HG03520 (cell line): ENCODE measurements at regions not wholly inside any gene's neighbourhood (a gene's known extent, or its start where the extent isn't known, plus 50 kb on each side); places are given as distances from the start of the nearest gene placed in this dataset.

Source experiments
- ATAC-seq: cut with Tn5 transposase; IDR thresholded peaks from one replicate; pipeline ENCODE4 v1.9.1; 2021; ENCODE audit warnings: mild to moderate bottlenecking, moderate library complexity; ENCODE audit not compliant: unreplicated experiment

DNA sequence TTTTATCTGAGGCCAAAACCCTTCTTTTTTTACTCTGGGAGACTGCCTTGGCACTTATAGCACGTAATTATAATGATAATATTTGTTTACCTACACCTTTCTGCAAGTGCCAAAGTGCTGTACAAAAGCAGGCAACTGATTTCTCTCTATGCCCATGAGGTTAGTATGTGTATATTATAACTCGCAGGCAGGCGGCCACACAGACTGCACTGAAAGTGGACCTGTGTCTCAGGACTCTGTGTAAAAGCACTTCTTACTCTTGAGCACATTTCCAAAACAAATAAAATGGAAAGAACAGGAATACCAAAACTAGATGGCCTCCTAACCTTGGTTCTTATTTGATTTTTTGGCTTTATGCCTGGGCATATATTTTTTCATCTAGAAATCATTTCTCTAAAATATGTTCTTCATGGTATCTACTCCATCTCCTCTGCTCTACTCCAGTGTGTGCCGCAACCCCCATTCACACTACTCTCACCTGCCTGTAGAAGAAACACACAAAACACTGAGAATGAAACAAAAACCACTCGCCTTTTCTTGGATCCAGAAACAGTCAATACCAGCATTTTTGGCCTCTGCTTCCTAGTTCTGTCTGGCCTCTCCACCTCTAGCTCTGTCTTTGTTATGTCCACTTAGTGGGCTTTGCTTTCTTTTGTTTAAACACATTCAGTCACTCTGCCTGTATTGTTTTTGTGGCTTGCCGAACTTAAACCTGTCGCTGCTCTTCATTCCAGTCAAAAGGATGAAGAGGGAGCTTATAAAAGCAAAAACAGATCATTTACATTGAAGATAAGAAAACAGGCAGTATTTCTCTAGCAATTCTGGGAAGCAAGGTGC lies 934.5 kb upstream of the TENM3 start:
- no peak for ATAC-seq

DNA sequence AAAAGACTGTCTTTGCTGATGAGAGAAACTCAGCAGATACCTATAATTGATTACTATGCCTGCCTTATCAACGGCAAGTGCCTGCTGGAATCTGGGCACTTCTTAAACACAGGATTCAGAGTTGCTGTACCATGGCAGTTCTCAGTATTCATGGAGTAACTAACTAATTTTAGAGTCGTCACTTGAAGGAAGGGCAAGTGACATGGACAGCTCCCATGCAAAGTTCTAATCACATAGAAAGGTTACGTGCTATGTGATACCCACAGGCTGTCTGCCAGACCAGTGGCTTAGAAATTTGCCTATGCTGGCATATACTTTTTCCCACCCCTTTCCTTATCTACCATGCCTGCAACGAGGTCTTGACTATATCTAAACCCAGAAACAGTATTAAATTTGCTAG lies 931.1 kb upstream of the TENM3 start:
- ATAC-seq: no peak

DNA sequence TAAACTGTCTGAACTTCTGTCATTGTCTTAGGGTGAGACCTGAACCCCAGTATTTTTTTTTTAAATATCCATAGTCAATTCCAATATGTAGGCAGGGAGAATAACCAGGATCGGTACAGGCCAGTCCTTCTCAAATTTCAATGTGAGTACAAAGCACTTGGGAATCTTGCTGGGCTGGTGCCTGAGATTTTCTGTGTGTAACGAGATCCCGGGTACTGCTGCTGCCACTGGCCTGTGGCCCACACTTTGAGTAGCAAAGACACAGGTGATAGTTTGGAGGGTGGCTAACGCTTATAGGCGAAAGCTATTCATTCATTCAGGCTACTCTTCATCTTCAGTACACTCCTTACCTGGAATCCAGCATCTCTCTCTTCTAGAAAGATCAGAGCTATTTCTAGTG lies 923.6 kb upstream of the TENM3 start:
- ATAC-seq: no peak

DNA sequence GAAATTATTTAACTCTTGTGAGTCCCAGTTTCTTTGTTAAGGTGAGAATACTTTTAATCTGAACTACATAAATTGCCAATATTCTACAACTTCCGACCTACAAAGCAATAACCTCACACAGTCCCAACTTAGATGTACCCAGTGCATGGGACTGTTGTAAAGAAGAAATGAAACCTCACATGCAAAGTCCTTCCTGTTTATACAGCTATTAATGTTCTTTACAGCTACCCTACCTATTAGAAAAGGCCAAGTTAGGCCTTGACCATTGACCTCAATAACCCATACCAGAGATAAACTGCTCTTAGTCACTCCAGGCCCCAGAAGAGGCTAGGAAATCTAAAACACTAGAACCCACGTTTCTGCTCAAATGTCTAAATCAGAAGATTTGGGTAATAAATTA lies 920.1 kb upstream of the TENM3 start:
- peak; percentile 87 for ATAC-seq

- no peak for ATAC-seq
These were observed 912.5 kb upstream of the TENM3 start for GRCh38 chr4:181330654-181331201.

GRCh38 chr4:181331214-181331613 lies 912.0 kb upstream of the TENM3 start:
- no peak for ATAC-seq

GRCh38 chr4:181345931-181346330 lies 897.3 kb upstream of the TENM3 start:
- no peak for ATAC-seq

GRCh38 chr4:181350615-181351415 lies 892.4 kb upstream of the TENM3 start:
- ATAC-seq: no peak

DNA sequence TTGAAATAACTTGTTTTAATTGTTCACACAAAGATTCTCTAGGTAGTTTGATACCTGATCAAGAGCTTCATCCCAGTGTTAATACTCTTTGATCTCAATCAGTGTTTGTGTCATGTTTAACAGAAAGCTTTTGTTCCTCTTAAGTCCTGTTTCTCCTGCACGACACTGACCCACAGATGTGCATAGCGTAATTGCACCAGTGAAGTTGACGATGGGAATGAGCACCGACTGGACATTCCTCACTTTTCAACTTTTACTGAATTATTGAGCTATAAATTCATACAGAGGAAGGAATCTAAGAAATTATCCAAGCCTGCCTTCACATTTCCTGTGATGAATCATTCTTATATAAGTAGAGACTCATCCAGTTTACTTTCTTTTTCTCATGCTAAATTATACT lies 878.7 kb upstream of the TENM3 start:
- ATAC-seq: no peak

DNA sequence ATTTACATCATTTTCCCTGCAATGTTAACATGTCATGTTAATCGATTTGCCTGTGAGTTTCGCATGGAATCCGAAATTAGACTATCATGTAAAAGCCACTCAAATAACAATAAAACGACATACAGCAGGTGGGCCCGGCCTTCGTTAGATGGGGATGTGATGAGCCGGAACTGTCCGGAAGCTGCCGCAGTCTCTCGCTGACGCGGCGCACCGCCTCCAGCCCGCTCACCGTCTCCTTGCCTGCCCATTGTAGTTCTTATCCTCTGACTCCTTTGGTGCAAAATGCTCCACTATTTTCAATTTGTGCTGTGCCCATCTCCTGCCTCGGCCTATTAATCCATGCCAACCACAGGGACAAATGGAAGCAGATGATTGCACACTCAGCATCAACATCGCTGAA lies 877.5 kb upstream of the TENM3 start:
- ATAC-seq: no peak

DNA sequence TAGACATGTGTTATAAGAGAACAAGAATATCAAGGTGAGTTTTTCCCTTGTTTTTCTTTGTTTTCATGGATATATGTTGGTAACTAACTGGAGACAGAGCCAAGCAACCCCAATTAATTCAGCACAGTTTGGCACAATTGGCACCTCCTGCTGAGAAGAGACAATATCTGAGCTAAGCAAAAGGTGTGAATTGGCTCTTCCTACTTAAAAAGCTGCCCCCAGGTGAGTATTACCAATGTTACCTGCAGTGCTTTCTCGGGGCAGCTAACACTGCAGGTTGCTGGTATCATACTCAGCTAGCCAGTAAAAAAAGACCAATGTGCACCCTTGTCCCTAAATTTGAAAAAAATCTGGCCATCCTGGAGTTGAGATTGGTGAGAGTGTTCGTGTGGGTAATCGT lies 871.2 kb upstream of the TENM3 start:
- ATAC-seq: no peak

DNA sequence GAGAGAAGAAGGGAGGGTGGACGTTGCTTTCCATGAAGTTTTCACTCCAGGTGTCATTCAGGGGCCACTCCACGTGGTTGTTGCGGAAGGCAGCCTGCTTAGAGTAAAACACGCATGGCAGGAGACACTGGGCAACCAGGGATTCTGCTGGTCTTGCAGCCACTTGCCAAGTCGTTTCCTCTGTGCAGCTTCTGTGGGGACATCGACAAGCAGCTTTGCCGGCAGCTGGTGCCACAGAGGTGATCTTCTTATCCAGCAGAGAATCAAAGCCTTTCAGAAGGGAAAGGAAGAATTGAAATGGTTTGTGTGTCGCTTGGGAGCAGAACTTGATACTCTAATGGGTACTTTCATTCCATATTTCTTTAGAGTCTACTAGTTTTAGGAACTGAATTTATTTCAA lies 867.1 kb upstream of the TENM3 start:
- no peak for ATAC-seq

GRCh38 chr4:181388061-181388460 lies 855.1 kb upstream of the TENM3 start:
- no peak for ATAC-seq

DNA sequence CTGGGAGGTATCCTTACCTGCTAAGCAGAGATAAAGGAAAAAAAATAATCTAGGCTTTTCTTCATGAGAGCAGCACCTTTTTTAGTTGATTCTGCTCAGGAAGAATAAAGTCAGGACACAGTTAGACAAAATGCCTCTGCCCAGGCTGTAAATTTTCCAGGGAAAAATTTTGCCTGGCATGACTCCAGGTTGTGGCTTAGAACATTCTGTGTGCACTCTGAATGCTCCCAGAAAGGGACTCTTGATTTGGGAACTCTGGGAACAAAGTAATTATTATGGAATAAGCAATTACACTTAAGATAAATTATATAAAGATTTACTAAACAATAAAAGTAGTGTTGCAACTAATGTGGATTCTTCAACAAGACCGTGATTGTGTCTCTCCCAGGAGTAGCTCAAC lies 826.2 kb upstream of the TENM3 start:
- ATAC-seq: no peak

DNA sequence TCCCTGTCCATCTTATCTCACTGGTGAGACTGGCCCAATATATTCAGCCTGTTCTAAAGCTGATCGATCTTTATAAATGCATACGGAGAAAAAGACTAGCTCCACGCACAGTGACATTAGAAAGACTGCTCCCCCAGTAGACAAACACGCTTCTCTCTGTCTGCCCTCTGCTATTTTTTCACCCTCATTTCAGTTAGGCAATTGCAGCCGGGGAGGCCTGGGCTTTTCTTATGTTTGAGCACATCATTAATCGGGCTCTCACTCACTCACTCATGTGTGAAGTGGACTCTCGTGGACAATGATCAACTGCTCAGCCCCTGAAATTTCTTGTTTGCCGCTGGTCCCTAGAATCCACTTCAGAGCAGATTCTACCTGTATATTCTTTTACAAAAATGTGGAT lies 824.7 kb upstream of the TENM3 start:
- no peak for ATAC-seq

- no peak for ATAC-seq
These were observed 822.3 kb upstream of the TENM3 start for GRCh38 chr4:181420950-181421349.

- no peak for ATAC-seq
These were observed 818.7 kb upstream of the TENM3 start for GRCh38 chr4:181424362-181425016.

DNA sequence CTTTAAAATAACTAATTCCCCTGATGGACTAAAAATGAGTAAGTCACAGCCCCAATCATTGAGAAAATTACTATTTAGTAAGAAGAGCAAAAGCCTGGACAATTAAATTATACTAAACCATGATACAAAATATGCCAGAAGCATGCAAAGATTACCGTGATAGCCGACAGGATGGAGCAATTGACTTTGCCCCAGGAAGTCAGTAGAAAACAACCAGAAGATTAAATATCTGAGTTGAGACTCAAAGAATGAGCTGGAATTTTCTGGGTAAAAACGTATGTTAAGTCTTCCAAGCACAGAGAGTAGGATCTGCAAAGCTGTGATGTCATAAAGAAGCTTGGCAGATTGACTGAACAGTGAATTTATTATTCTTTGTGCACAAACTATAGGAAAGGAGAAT lies 816.1 kb upstream of the TENM3 start:
- no peak for ATAC-seq

DNA sequence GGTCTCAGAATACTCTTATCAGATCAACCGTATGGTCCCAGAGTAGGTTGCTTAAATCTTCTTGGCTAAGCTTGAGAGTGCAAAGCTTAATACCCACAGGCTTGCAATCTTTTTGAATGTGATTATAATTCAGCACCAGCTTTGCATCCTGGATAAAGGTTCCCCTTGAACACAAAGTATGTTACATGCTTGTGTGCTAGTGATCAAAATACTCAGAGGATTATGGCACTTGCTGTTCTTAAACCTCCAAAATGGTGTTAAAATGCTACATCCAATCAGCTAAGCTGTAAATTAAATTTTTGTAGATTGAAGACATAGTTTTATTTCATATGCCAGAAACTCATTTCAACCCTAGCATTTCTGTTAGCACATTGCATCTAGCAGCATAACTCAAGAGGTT lies 812.2 kb upstream of the TENM3 start:
- no peak for ATAC-seq

GRCh38 chr4:181431661-181432060 lies 811.5 kb upstream of the TENM3 start:
- ATAC-seq: no peak

GRCh38 chr4:181432335-181432734 lies 810.9 kb upstream of the TENM3 start:
- ATAC-seq: no peak
